IPS-NIHi11 (cell line): ENCODE measurements at regions not wholly inside any gene's neighbourhood (a gene's known extent, or its start where the extent isn't known, plus 50 kb on each side); places are given as distances from the start of the nearest gene placed in this dataset.

ENCODE experiments used
- DNase-seq: peaks from one replicate; pipeline ENCODE4 v3.0.0; 2012; ENCODE audit warnings: mixed read lengths, low spot score

DNA sequence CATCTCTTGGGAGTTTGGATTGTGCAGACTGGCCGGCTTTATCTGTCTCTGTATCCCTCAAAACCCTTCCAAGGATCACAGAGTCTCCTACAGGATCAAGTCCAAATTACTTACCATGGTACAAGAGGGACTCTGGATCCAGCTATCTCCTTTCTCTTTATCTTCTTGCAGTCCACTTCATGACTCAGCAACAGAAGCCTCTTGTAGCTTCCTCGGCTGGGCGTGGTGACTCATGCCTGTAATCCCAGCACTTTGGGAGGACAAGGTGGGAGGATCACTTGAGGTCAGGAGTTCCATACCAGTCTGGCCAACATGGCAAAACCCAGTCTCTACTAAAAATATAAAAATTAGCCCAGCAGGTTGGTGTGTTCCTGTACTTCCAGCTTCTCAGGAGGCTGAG is 189.7 kb downstream of the BCAT1 start:
- DNase-seq, result no peak

DNA sequence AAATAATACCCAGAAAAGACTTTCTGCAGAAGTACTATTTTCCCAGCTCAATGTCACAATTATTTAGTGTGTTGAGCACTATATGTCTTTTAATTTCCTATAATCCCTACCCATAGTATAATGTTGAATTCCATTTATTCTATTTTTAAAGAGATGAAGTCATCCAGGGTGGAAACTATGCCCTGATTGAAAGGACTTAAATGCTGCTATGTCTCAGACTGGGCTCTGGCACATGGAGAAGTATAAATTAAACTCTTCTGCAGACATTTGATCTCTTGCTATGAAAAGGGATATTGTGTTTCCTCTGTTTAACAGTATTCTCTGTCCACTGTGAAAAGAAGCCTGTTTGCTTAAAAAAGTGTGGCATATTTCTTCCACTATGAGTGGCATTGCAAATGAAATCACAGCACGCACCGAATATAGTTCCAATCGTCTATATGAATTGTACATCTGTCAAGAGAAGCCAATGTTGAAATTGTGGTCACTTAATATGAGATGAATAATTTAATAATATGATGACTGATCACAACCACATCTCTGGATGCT is 192.3 kb downstream of the BCAT1 start:
- no peak for DNase-seq

DNA sequence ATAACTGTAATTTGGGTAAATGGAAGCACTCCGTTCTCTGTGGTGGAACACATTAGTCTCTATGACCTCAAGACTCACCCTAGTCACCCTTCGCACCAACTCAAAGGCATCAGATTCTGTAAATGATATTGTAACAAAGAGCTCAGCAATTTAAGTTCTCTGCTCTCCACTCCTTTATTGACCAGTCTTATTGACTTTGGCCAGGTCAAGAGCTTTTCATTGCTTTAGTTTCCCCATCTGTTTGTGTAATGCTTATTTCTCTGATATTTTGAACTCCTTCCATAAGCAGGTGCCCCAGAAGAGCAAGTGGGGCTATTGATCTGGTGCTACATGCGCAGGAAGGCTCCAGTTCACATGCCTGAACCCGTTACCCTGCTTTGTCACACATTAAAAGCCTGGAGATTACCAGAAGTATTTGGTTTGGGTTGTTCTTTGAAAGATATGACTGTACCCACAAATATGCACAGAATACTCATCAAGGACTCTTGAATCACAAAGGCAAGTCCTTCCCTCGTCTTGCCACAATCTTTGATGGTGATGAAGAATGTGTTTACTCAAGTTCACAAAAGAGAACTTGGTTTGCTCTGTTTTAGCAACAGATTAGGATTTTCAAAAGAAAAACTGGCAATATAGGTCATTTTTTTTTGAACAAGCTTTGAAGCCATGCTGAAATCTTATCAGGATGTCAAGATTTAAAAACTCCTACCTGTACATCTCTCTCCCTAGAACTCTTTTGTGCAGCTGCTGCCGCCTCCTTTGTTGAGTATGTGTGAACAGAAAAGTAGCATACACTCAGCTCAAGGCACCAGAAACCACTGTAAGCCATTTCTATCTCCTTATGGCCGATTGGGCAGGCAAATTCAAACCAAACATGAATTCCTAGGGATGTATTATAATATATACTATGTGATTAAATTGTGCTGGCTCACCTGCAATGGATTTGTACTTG is 193.9 kb downstream of the BCAT1 start:
- DNase-seq, result no peak

DNA sequence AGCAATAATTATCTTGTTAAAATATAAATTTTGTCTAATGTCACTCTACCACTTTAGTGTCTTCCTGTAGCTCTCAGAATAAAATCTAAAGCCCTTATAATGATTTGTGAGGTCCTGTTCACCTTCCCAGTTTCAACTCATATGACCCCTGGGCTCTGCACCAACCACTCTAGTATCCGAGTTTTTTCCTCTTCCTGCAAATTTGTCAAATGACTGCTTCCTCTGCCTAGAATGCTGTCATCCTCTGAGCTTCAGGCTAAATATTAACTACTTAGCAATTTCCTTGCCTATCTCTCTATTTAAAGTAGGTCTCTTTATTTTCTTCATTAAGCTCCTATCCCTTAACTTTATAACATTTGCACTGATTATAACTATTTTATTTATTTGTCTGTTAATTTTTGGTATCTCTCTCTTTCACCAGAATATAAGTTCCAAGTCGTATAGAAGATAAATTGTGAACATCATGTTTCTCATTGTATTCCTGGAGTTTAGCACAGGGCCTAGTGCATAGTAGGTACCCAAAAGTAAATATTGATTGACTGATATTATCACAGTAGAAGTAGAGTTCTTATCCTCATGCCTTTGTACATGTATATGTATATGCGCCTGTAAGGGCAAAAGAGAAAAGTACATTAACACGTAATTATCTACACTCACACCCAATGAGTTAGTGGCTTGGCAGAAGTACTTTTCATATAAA is 196.0 kb downstream of the BCAT1 start:
- no peak for DNase-seq

DNA sequence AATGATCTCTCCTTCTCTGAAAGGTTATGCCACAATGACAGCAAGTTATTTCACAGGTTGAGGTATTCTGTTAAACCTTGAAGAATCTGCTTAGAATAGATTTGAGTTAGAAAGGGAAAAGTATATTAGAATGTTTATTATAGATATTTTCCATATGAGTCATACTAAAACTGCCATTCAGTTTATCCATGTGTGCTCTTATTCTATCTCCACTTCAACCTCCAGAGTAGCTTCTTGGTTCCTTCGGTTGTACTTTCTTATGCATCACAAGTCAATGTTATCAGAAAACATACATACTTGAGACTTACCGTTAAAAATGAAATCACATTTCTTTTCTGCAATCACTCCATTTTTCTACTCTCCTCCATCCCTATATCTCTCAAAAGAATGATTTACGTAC is 197.7 kb downstream of the BCAT1 start:
- no peak for DNase-seq

DNA sequence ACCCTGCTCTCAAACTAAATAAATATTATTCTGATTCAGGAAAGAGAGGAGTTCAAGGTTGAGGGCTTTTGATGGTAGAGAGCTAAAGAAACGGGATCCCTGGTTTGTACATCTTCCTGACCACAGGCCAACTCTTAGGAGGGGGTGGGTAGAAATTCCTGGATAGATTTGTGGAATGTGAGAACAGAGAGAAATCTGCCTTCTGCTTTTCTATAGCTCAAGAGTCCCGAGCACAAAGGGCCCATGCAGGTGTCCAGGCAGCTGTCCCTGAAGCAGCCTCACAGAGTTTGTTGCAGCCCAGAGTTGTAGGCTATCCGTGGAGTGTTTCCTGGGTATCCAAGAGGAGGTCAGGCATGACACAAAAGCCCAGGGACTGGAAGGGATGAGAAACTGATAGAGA is 198.6 kb downstream of the BCAT1 start:
- DNase-seq, result no peak

DNA sequence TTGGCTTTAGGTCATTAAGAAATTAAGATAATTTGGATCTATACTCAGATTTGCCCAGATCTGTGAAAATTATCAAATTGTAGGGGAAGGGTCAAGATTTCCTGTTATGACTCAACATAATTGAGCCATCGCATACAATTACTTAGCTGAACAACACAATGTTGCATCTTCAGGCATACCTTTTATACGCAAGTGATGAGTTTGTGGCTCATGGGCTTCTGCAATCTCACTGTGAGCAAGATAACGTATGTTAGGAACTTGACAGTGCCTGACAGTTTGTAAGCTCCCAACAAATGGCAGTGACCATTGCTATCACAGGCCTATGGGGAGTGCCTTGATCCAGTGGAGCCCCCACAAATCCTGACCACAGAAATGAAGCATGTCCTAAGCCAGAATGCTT is 199.7 kb downstream of the BCAT1 start:
- no peak for DNase-seq

DNA sequence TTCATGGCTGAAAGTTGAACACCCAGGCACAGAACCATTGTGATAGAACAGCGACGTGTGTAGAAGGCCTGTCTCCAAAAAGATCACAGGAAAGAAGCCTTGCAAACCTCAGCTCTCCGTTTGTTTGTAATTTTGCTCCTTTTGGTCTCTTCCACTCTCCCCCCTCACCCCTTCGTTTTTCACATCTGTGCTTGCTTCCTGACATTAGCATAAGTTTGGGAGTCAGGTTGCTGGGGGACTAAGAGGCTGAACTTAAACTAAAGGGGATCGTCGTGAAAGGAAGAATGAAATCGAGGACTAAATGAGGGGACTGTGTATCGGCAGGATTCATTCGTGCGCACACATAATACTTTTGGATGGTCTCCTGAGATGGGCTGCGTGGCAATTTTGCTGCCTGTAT is 200.6 kb downstream of the BCAT1 start:
- DNase-seq, result peak; percentile 15

DNA sequence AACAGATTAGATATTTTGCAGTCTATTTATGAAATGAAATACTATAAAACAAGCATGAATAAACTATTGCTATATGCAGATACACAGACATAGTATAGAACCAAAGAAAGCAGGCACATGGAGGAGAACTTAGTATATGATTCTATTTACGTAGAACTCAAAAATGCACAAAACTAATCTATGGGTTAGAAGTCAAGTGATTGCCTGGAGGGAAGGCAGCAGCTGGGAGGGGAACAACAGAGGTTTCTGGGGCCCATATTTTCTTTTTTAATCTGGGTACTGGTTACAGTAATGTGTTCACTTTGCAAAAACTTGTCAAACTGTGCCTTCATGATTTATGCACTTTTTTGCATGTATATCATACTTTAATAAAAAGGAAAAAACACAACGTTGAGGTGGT is 202.0 kb downstream of the BCAT1 start:
- no peak for DNase-seq

DNA sequence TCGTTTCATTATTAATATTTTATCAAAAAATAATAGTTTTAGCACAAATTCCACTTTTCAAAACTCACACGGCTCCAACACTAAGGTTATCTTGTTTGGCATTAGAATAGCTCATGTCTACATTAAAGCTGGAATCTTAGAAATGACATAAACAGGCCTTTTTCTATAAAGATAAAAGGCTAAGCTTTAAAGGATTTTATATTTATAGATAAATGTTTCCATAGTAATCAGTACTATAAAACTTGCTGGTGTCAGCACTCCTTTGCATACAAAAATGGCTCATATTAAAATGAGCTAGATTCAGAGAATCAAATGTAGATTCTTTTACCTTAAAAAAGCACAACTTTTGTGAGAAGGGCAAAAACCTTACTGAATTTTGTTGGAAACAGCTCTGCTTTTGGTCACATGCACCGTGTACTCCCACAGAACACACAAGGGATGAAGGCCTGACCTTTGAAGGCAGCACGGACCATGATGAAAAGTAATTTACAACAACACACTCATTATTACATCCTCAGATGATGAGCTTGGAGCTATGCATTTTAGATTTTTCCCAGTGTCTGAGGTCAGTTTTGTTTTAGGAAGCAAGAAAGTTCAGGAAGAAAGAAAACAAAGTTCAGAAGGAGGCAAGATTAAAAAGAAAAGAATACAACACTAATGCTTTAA is 202.8 kb downstream of the BCAT1 start:
- DNase-seq, result no peak

DNA sequence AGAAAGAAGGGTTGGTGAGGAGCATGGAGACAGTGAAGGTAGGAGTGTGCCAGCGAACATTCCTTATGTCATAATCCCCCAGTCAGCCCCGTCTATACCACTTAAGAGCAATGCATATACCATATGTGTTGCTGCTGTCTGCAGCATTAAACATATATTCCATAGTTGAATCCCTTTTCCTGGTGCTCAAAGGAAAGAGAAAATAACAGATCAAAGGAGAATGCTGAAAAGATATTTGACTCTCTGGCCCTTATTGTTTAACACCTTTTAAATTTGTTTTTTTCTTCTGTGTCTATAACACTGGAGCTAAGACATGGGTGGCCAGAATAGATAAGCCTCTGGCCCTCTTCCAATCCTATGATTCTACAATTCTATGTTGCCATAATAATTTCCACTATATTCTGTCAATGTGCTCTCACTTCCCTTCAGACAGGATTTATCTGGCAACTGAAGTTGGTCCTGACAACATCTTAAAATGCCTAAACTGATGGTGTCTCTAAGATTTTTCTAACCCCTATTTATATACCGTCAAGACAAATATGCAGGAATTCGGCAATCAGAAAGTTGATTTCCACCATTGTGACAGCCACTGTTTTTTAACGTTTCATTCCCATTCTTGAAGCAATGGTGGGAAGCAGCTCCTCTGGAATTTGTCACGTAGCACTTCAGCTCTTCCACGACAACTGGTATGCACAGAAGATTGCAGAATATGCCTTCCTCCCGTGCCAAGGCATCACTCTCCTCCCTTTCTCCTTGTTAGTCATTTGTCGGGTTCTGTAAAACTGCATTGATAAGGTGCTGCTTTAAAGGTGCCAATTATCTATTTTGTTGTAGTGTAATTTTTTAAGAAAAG is 204.7 kb downstream of the BCAT1 start:
- DNase-seq, result no peak

DNA sequence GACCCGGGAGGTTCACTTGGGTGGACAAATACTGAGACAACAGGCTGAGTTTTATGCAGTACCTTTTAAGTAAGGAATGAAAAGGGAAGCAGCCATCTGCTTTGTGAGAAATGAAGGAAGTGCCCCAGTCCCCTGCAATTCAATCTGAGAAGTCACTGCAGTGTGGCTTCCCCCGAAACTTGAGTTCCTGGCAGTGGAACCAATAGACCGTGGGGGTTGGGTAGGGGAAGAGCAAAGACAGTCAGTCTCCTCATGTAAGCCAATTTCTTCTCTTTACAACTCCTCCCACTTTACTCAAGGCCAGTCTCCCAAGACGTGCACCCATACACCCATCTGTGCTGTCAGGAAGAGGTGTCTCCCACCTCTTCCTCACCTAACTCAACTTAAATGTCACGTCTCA is 206.5 kb downstream of the BCAT1 start:
- no peak for DNase-seq

DNA sequence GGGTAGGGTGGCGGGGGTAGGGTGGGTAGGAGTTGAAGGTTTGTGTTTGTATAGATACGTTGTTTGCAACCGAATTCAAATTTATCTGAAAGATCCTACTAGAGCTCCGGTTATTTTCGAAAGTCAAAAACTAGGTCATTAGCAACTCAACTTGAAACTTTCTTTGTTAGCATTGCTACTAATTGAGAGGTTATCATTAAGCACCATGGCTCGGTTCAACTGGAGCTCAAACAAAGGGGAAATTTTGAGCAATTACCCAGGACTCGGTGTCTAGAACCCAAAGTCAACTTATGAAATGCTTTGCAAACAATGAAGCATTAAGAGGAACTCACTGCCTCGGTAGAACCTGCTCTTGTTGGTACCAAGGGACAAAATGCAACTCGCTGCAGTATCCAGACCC is 207.7 kb downstream of the BCAT1 start:
- no peak for DNase-seq

DNA sequence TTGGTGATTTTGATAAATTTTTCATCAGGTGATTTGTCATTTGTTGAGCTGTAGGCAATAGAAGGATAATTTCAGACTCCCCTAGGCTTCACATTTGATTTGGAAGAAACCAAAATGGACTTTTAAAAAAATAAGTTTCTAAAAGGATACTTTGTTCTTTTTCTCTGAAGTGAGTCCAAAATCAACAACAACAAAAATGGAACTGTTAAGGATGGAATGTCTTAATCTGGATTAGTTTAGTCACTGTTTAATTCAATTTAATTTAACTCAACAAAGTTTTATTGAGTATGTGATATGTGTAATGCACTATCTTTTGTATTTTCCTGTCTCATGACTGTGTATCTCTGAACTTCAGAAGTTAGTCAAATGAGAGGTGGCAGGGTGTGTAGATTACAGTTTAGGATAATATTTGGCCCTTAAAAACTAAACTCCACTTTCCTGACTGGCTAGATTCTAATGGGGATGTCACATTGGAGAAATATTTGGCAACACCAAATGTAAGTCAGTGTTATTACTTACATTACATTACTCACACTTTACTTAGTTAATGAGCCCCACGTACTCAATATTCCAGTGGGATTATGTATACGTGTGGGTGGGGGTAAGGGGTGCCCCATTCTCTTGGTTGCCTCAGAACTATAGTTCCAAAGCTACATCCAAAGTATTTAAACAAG is 209.7 kb downstream of the BCAT1 start:
- no peak for DNase-seq

DNA sequence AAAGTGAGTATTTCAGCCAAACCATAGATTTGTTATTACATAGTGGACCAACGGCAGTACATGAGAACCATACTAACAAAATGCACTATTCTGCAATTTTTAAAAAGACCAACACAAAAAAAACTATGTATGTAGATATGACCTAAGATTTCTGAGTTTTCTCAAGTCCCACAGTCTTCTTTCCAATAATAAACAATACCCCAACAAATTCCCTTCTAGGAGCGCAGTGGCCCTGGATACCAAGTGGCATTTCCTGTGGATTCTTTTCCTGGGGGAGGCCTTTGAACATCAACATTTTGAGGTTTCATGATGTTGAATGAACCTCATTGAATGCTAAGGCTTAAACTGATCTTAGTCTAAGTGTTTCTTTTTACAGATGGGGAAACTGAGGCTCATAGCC is 210.5 kb downstream of the BCAT1 start:
- no peak for DNase-seq

DNA sequence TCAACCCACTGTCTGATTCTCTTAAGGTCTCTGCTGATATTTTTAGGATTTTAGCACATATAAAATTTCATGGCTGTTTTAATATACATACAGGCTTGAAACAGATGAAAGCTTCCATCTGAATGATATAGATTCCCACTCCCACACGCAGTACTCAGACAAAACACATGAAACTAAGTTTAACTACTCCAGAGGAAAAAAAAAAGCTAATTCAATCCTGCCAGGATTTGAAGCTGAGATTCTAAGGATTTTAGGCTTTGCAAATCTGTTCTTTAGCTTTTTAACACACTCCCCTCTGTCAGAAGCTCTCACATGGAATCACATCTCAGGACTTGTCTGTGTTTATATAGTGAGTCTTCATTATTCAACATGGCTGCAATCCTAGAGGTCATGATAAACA is 217.3 kb downstream of the BCAT1 start:
- DNase-seq, result no peak

DNA sequence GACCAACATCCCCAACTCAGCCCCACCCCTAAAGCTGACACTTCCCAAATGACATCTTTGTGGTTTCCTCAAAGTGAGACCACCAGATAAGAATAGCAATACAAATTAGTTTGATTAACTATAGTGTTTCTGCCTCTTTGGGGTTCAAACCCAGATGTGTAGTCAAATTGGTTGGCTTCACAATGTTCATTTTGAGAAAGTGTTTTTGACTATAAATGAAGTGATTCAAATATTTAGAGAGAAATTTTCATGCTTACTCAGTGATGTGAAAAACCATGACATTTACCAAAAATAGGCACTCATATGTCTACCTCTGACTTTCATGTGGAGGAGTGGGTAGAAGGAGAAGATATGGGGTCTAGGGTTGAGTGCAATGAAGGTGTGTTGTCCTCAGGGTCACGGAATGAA is 218.4 kb downstream of the BCAT1 start:
- DNase-seq, result no peak

DNA sequence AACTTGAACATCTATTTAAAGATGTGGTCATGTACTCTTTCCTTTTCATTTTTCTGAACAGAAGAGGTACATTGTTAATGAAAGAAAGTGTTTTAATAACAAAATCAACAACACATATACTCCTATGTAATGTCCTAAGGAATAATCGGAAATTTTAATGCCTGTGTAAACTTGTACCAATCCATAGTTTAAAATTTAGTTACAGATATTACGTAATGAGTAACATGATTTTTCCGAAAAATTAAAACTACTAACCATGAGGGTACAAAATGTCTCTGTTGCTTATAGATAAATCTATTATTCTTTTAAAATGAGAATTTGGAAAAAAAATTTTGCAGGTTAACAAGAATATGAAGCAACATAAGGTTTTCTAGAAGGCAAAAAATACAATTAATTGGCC is 220.1 kb downstream of the BCAT1 start:
- no peak for DNase-seq

DNA sequence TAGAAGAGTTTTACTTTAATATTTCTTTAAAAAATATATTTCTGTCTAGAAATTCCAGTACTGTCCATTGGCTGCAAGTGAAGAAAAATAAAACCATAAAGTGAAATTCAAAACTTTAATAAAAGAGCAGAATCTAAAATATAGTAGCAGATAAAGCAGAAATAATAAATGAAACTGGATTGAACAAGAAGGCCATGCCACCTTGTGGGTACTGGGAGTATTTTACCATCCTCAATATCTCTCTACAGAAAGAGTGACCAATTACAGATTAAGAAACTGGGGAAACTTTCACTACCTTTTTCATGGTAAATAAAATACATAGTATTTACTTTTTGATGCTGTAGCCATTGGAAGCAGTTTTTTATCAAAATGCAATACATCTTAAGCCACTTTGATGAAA is 220.5 kb downstream of the BCAT1 start:
- DNase-seq, result no peak

DNA sequence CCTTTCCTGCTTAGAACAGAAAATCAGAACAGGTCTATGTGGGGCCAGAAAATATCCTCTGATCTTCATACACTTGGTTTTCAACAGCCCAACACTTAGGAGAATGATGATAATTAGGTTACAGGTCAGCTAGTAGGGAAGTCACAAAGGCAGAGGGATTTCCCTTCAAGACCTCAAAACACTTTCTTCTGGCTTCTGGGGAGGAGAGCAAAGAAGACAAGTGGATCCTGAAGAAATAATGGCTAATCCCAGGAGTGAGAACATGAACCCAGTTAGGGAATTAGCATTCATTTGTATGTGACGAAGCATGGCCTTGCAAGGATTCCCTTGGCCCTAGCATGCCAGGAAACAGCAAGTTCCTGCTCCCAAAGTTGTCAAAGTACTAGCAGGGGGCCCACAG is 223.3 kb downstream of the BCAT1 start:
- DNase-seq, result no peak

DNA sequence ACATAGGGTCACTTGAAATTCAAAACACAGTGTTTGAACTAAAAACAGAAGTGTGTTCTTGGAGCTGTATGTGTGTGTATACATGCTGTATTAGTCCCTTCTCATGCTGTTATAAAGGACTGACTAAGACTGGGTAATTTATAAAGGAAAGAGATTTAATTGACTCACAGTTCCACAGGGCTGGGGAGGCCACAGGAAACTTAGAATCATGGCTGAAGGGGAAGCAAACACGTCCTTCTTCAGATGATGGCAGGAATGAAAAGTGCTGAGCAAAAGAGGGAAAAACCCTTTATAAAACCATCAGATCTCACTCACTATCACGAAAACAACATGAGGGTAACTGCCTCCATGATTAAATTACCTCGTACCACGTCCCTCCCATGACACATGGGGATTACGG is 224.1 kb downstream of the BCAT1 start:
- DNase-seq, result no peak
